GM19328 (cell line): ENCODE measurements at regions not wholly inside any gene's neighbourhood (a gene's known extent, or its start where the extent isn't known, plus 50 kb on each side); places are given as distances from the start of the nearest gene placed in this dataset.
"Not testable (repeated sequence)": the region's sequence is repeated elsewhere in the genome, so short reads cannot be mapped to it uniquely, and the experiment has no call there.

ENCODE experiments used
- ATAC-seq: cut with Tn5 transposase; IDR thresholded peaks from one replicate; pipeline ENCODE4 v1.9.1; 2021; ENCODE audit warnings: mild to moderate bottlenecking, moderate library complexity; ENCODE audit not compliant: unreplicated experiment

- not testable (repeated sequence) for ATAC-seq
Measured at GRCh38 chr1:220475608-220476007, 52.3 kb upstream of the MARK1 start.

- not testable (repeated sequence) for ATAC-seq
Measured at GRCh38 chr1:220475141-220475540, 52.8 kb upstream of the MARK1 start.

GRCh38 chr1:220473440-220473839 lies 54.5 kb upstream of the MARK1 start:
- no peak for ATAC-seq

- ATAC-seq: no peak
Measured at GRCh38 chr1:220462752-220463151, 65.2 kb upstream of the MARK1 start.

GRCh38 chr1:220458936-220459335 lies 69.0 kb upstream of the MARK1 start:
- no peak for ATAC-seq

- no peak for ATAC-seq
Measured at GRCh38 chr1:220457957-220458609, 69.9 kb upstream of the MARK1 start.

- ATAC-seq: no peak
Measured at GRCh38 chr1:220455559-220455958, 72.4 kb upstream of the MARK1 start.

- ATAC-seq: no peak
Measured at GRCh38 chr1:220454155-220454777, 73.7 kb upstream of the MARK1 start.

GRCh38 chr1:220453371-220453770 lies 74.6 kb upstream of the MARK1 start:
- no peak for ATAC-seq

GRCh38 chr1:220451532-220451931 lies 76.4 kb upstream of the MARK1 start:
- no peak for ATAC-seq

- no peak for ATAC-seq
Measured at GRCh38 chr1:220450927-220451326, 77.0 kb upstream of the MARK1 start.

GRCh38 chr1:220448217-220448616 lies 79.7 kb upstream of the MARK1 start:
- ATAC-seq: no peak

- ATAC-seq: not testable (repeated sequence)
Measured at GRCh38 chr1:220444586-220444985, 83.3 kb upstream of the MARK1 start.

GRCh38 chr1:220441211-220441610 lies 86.7 kb upstream of the MARK1 start:
- no peak for ATAC-seq

- ATAC-seq: no peak
Measured at GRCh38 chr1:220438741-220439140, 89.2 kb upstream of the MARK1 start.

GRCh38 chr1:220432408-220432807 lies 95.5 kb upstream of the MARK1 start:
- ATAC-seq: no peak

GRCh38 chr1:220431554-220432239 lies 96.2 kb upstream of the MARK1 start:
- no peak for ATAC-seq

- ATAC-seq: no peak
Measured at GRCh38 chr1:220430586-220430985, 97.3 kb upstream of the MARK1 start.

GRCh38 chr1:220430059-220430458 lies 97.9 kb upstream of the MARK1 start:
- ATAC-seq: no peak

GRCh38 chr1:220426989-220427388 lies 100.9 kb upstream of the MARK1 start:
- no peak for ATAC-seq

- no peak for ATAC-seq
Measured at GRCh38 chr1:220425852-220426251, 102.1 kb upstream of the MARK1 start.

- no peak for ATAC-seq
Measured at GRCh38 chr1:220421508-220421907, 106.4 kb upstream of the MARK1 start.
